CD8-positive, alpha-beta memory T cell (primary cell): ENCODE measurements at regions not wholly inside any gene's neighbourhood (a gene's known extent, or its start where the extent isn't known, plus 50 kb on each side); places are given as distances from the start of the nearest gene placed in this dataset.
A peak's percentile ranks its signal among the peaks of the same experiment; 100 is the strongest.

Experiments used
- CTCF ChIA-PET: fragments of 350-600 bp; sonication (Branson Sonifier 250); formaldehyde crosslinking; loops from one replicate; lab custom pipeline; 2021; ENCODE audit warnings: antibody characterized with exemption; lab: Charles Lee
- POLR2A ChIA-PET: fragments of 350-600 bp; sonication (Branson Sonifier 250); formaldehyde crosslinking; loops from one replicate; lab custom pipeline; 2021; ENCODE audit warnings: antibody characterized with exemption; lab: Charles Lee
- DNase-seq, 5 donors: peaks; one replicate each; pipeline versions ENCODE4 v3.0.0 to v3.0.0-alpha.2; 2020 to 2022; ENCODE audit warnings: mixed read lengths in 1 of 5
- H3K27ac ChIP-seq: one replicate; pipeline ENCODE4 v1.7.0; 2013; ENCODE audit warnings: low read depth, mild to moderate bottlenecking, low read length, moderate library complexity
- H3K27me3 ChIP-seq: 2 replicates; pipeline ENCODE4 v1.7.0; 2013; ENCODE audit warnings: low read length, mild to moderate bottlenecking; ENCODE audit not compliant: insufficient read depth, poor library complexity, severe bottlenecking
- H3K36me3 ChIP-seq: 2 replicates; pipeline ENCODE4 v1.7.0; 2013; ENCODE audit warnings: mild to moderate bottlenecking, low read length, moderate library complexity; ENCODE audit not compliant: insufficient read depth
- H3K4me1 ChIP-seq: 2 replicates; pipeline ENCODE4 v1.7.0; 2013; ENCODE audit warnings: mild to moderate bottlenecking, low read length, moderate library complexity; ENCODE audit not compliant: insufficient read depth
- H3K4me3 ChIP-seq: 2 replicates; pipeline ENCODE4 v1.7.0; 2013; ENCODE audit warnings: mild to moderate bottlenecking, low read length
- H3K9me3 ChIP-seq: 2 replicates; pipeline ENCODE4 v1.7.0; 2013; ENCODE audit warnings: mild to moderate bottlenecking, low read length
- H3K27ac Mint-ChIP-seq, 8 donors: one replicate each; pipeline ENCODE4 v1.8.0; 2020 to 2021; ENCODE audit warnings: mixed read lengths in 8 of 8, mild to moderate bottlenecking in 6 of 8, inconsistent platforms in 3 of 8, moderate library complexity in 3 of 8
- H3K27me3 Mint-ChIP-seq, 2 donors: one replicate each; pipeline ENCODE4 v1.8.0; 2020 to 2021; ENCODE audit warnings: mixed read lengths in 2 of 2, mild to moderate bottlenecking in 1 of 2, moderate library complexity in 1 of 2
- H3K36me3 Mint-ChIP-seq, 3 donors: one replicate each; pipeline ENCODE4 v1.8.0; 2020 to 2021; ENCODE audit warnings: mixed read lengths in 3 of 3, inconsistent platforms in 1 of 3, mild to moderate bottlenecking in 1 of 3
- H3K4me1 Mint-ChIP-seq, 3 donors: one replicate each; pipeline ENCODE4 v1.8.0; 2020 to 2021; ENCODE audit warnings: mixed read lengths in 3 of 3, inconsistent platforms in 1 of 3, mild to moderate bottlenecking in 1 of 3
- H3K4me3 Mint-ChIP-seq, 7 donors: one replicate each; pipeline ENCODE4 v1.8.0; 2020 to 2021; ENCODE audit warnings: mixed read lengths in 7 of 7, mild to moderate bottlenecking in 6 of 7, moderate library complexity in 4 of 7, inconsistent platforms in 2 of 7
- H3K9me3 Mint-ChIP-seq, 5 donors: one replicate each; pipeline ENCODE4 v1.8.0; 2020 to 2022; ENCODE audit warnings: mixed read lengths in 5 of 5, mild to moderate bottlenecking in 3 of 5, moderate library complexity in 2 of 5, inconsistent platforms in 1 of 5

- Histone ChIP-seq H3K4me1 (no peaks in the 10 kb centered on the region), H3K36me3 (no peaks in the 10 kb centered on the region), H3K4me3 (no peak overlapping the region), H3K27ac (no peak overlapping the region), H3K27me3 (no peaks in the 10 kb centered on the region), H3K9me3 (no peaks in the 10 kb centered on the region)
- Mint-ChIP-seq H3K27me3 (no peaks in the 10 kb centered on the region), H3K4me3 (no peak overlapping the region), H3K9me3 (peaks cover 0 to 10% (median 0%) of the 10 kb centered on the region in 5 donors), H3K27ac (no peak overlapping the region), H3K36me3 (no peaks in the 10 kb centered on the region), H3K4me1 (no peaks in the 10 kb centered on the region)
- no peak for DNase-seq
- CTCF ChIA-PET = no interaction called here
- POLR2A ChIA-PET = no interaction called here
These were observed 213.5 kb downstream of the SOX11 start for GRCh38 chr2:5905661-5906060.

- Mint-ChIP-seq H3K4me1 (no peaks in the 10 kb centered on the region), H3K27me3 (no peaks in the 10 kb centered on the region), H3K36me3 (no peaks in the 10 kb centered on the region), H3K4me3 (no peak overlapping the region), H3K27ac (no peak overlapping the region), H3K9me3 (peaks cover 0 to 2% (median 2%) of the 10 kb centered on the region in 5 donors)
- Histone ChIP-seq H3K36me3 (no peaks in the 10 kb centered on the region), H3K4me3 (no peak overlapping the region), H3K27ac (no peak overlapping the region), H3K4me1 (no peaks in the 10 kb centered on the region), H3K9me3 (no peaks in the 10 kb centered on the region), H3K27me3 (no peaks in the 10 kb centered on the region)
- ChIA-PET CTCF (no interaction called here), POLR2A (no interaction called here)
- no peak for DNase-seq
These were observed 215.9 kb downstream of the SOX11 start for GRCh38 chr2:5908071-5908470.

- Histone ChIP-seq H3K36me3 (no peaks in the 10 kb centered on the region), H3K27me3 (no peaks in the 10 kb centered on the region), H3K4me3 (no peak overlapping the region), H3K27ac (no peak overlapping the region), H3K9me3 (no peaks in the 10 kb centered on the region), H3K4me1 (no peaks in the 10 kb centered on the region)
- Mint-ChIP-seq H3K27ac (no peak overlapping the region), H3K4me1 (no peaks in the 10 kb centered on the region), H3K36me3 (no peaks in the 10 kb centered on the region), H3K9me3 (peaks cover 0 to 5% (median 4%) of the 10 kb centered on the region in 5 donors), H3K27me3 (no peaks in the 10 kb centered on the region), H3K4me3 (no peak overlapping the region)
- DNase-seq = no peak
- ChIA-PET CTCF (no interaction called here), POLR2A (no interaction called here)
These were observed 219.5 kb downstream of the SOX11 start for GRCh38 chr2:5911718-5912117.

GRCh38 chr2:5913711-5914395 is 221.7 kb downstream of the SOX11 start:
- Mint-ChIP-seq H3K9me3 (peaks cover 3 to 6% (median 4%) of the 10 kb centered on the region in 5 donors), H3K27me3 (no peaks in the 10 kb centered on the region), H3K4me1 (no peaks in the 10 kb centered on the region), H3K4me3 (no peak overlapping the region), H3K36me3 (no peaks in the 10 kb centered on the region), H3K27ac (no peak overlapping the region)
- no peaks in the 10 kb centered on the region for H3K4me1 ChIP-seq
- H3K9me3 ChIP-seq = no peaks in the 10 kb centered on the region
- H3K27ac ChIP-seq = no peak overlapping the region
- H3K36me3 ChIP-seq = no peaks in the 10 kb centered on the region
- POLR2A ChIA-PET = no interaction called here
- DNase-seq = no peak
- no peaks in the 10 kb centered on the region for H3K27me3 ChIP-seq
- H3K4me3 ChIP-seq = no peak overlapping the region
- CTCF ChIA-PET = no interaction called here

GRCh38 chr2:5914811-5915611 is 222.8 kb downstream of the SOX11 start:
- H3K36me3 ChIP-seq = no peaks in the 10 kb centered on the region
- CTCF ChIA-PET = no interaction called here
- no peaks in the 10 kb centered on the region for H3K36me3 Mint-ChIP-seq

GRCh38 chr2:5915881-5916310 is 223.7 kb downstream of the SOX11 start:
- H3K4me3 Mint-ChIP-seq = no peak overlapping the region
- H3K4me1 ChIP-seq = no peaks in the 10 kb centered on the region
- H3K36me3 Mint-ChIP-seq = no peaks in the 10 kb centered on the region
- H3K4me3 ChIP-seq = no peak overlapping the region
- no peaks in the 10 kb centered on the region for H3K36me3 ChIP-seq
- ChIA-PET CTCF (no interaction called here), POLR2A (no interaction called here)
- H3K27me3 Mint-ChIP-seq = no peaks in the 10 kb centered on the region
- no peaks in the 10 kb centered on the region for H3K9me3 ChIP-seq
- no peak for DNase-seq
- no peaks in the 10 kb centered on the region for H3K27me3 ChIP-seq
- H3K27ac Mint-ChIP-seq = no peak overlapping the region
- H3K9me3 Mint-ChIP-seq = peaks cover 3 to 17% (median 4%) of the 10 kb centered on the region in 5 donors
- H3K4me1 Mint-ChIP-seq = no peaks in the 10 kb centered on the region
- H3K27ac ChIP-seq = no peak overlapping the region

More at GRCh38 chr2:5914811-5915611, 222.8 kb downstream of the SOX11 start:
- H3K27ac Mint-ChIP-seq = no peak overlapping the region
- H3K9me3 ChIP-seq = no peaks in the 10 kb centered on the region
- H3K4me1 ChIP-seq = no peaks in the 10 kb centered on the region
- no peaks in the 10 kb centered on the region for H3K27me3 Mint-ChIP-seq
- no peak overlapping the region for H3K27ac ChIP-seq
- no peak overlapping the region for H3K4me3 Mint-ChIP-seq
- no peak for DNase-seq
- H3K27me3 ChIP-seq = no peaks in the 10 kb centered on the region
- no peaks in the 10 kb centered on the region for H3K4me1 Mint-ChIP-seq
- peaks cover 3 to 15% (median 4%) of the 10 kb centered on the region in 5 donors for H3K9me3 Mint-ChIP-seq
- POLR2A ChIA-PET = no interaction called here
- H3K4me3 ChIP-seq = no peak overlapping the region

GRCh38 chr2:5921081-5921642 is 229.0 kb downstream of the SOX11 start:
- POLR2A ChIA-PET = no interaction called here
- no peaks in the 10 kb centered on the region for H3K4me1 Mint-ChIP-seq

More at GRCh38 chr2:5921081-5921642, 229.0 kb downstream of the SOX11 start:
- Histone ChIP-seq H3K27ac (no peak overlapping the region), H3K27me3 (no peaks in the 10 kb centered on the region), H3K4me1 (no peaks in the 10 kb centered on the region), H3K9me3 (no peaks in the 10 kb centered on the region), H3K36me3 (no peaks in the 10 kb centered on the region), H3K4me3 (no peak overlapping the region)
- Mint-ChIP-seq H3K36me3 (no peaks in the 10 kb centered on the region), H3K27me3 (no peaks in the 10 kb centered on the region), H3K4me3 (no peak overlapping the region), H3K9me3 (peaks cover under 1 to 20% (median 3%) of the 10 kb centered on the region in 5 donors), H3K27ac (peak overlapping the region in 1 of 8 donors; percentile 6)
- CTCF ChIA-PET = no interaction called here
- no peak for DNase-seq
